PC-9 (cell line): ENCODE measurements at regions not wholly inside any gene's neighbourhood (a gene's known extent, or its start where the extent isn't known, plus 50 kb on each side); places are given as distances from the start of the nearest gene placed in this dataset.

Source experiments
- CTCF ChIP-seq: fragments of 200-600 bp; sonication (generic); conservative IDR thresholded peaks from 2 replicates; pipeline ENCODE4 v1.6.1; 2017; ENCODE audit warnings: mixed run types, antibody characterized with exemption, mild to moderate bottlenecking, moderate library complexity
- EZH2 ChIP-seq: fragments of 200-600 bp; sonication (generic); IDR thresholded peaks from 2 replicates; pipeline ENCODE4 v1.8.0; 2017; ENCODE audit warnings: antibody characterized with exemption, low read depth

GRCh38 chrX:129318375-129318774, 204.9 kb downstream of the SMARCA1 start:
- TF ChIP-seq CTCF (peak; percentile 70), EZH2 (no peak)
